ENCODE measurements at regions not wholly inside any gene's neighbourhood (a gene's known extent, or its start where the extent isn't known, plus 50 kb on each side); places are given as distances from the start of the nearest gene placed in this dataset.

DNA sequence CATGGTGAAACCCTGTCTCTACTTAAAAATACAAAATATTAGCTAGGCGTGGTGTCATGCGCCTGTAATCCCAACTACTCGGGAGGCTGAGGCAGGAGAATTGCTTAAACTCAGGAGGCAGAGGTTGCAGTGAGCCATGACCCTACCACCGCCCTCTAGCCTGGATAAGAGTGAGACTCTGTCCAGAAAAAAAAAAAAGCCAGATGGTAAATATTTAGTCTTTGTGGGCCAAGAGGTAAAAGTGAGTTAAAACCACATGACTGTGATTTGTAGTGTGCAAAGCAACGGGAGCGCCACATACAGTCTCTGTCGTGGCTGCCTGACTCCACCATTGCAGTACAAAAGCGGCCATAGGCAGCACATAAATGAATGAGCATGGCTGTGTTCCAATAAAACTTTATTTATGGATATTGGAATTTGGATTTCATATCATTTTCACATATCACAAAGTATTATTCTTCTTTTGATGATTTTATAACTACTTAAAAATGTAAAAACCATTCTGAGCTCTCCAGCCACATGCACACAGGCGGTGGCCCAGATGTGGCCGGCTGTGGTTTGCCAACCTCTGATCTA, 51.8 kb upstream of the CASZ1 start:
- TF ChIP-seq EZH2 (IDR thresholded peaks at IDR 0.05; ENCODE audit: insufficient read depth, poor library complexity, severe bottlenecking), result no peak
- no peak for TF ChIP-seq EZH2phosphoT487 (IDR thresholded peaks at IDR 0.05; ENCODE audit: insufficient read depth, low read depth)
